AG10803 (cell line): ENCODE measurements at regions not wholly inside any gene's neighbourhood (a gene's known extent, or its start where the extent isn't known, plus 50 kb on each side); places are given as distances from the start of the nearest gene placed in this dataset.

Source experiments
- DNase-seq: peaks from one replicate; pipeline ENCODE4 v3.0.0; 2010; ENCODE audit warnings: low read depth
- H3K4me3 ChIP-seq: 2 replicates; pipeline ENCODE4 v1.5.1; 2011; ENCODE audit warnings: mild to moderate bottlenecking, low read length, control low read depth
- CTCF ChIP-seq: conservative IDR thresholded peaks from 2 replicates; pipeline ENCODE4 v1.5.1; 2011; ENCODE audit warnings: mild to moderate bottlenecking, low read length, control low read depth, inconsistent platforms

- no peak for TF ChIP-seq CTCF
- DNase-seq, result peak; percentile 44
- H3K4me3 ChIP-seq, result no peak overlapping the region
Observed at GRCh38 chr1:192476802-192477298, 98.7 kb upstream of the RGS1 start.

- peak; percentile 71 for TF ChIP-seq CTCF
- H3K4me3 ChIP-seq, result no peak overlapping the region
- peak; percentile 53 for DNase-seq
Observed at GRCh38 chr1:192477630-192478029, 97.9 kb upstream of the RGS1 start.

- TF ChIP-seq CTCF, result no peak
- no peak overlapping the region for H3K4me3 ChIP-seq
- peak; percentile 98 for DNase-seq
Observed at GRCh38 chr1:192485692-192486436, 89.7 kb upstream of the RGS1 start.

GRCh38 chr1:192488058-192488457 is 87.5 kb upstream of the RGS1 start:
- DNase-seq, result no peak
- peak; percentile 35 for TF ChIP-seq CTCF

GRCh38 chr1:192489047-192489446 is 86.5 kb upstream of the RGS1 start:
- H3K4me3 ChIP-seq, result no peak overlapping the region
- no peak for TF ChIP-seq CTCF
- DNase-seq, result peak; percentile 78

More at GRCh38 chr1:192488058-192488457, 87.5 kb upstream of the RGS1 start:
- no peak overlapping the region for H3K4me3 ChIP-seq

- TF ChIP-seq CTCF, result no peak
- DNase-seq, result peak; percentile 97
- H3K4me3 ChIP-seq, result no peak overlapping the region
Observed at GRCh38 chr1:192489748-192490147, 85.8 kb upstream of the RGS1 start.
